UCSD-AML1 (cell line): ENCODE measurements at regions not wholly inside any gene's neighbourhood (a gene's known extent, or its start where the extent isn't known, plus 50 kb on each side); places are given as distances from the start of the nearest gene placed in this dataset.

Experiments
- DNase-seq: peaks from one replicate; lab custom pipeline; 2025; ENCODE audit not compliant: unreplicated experiment; lab: John Stamatoyannopoulos, UW

DNA sequence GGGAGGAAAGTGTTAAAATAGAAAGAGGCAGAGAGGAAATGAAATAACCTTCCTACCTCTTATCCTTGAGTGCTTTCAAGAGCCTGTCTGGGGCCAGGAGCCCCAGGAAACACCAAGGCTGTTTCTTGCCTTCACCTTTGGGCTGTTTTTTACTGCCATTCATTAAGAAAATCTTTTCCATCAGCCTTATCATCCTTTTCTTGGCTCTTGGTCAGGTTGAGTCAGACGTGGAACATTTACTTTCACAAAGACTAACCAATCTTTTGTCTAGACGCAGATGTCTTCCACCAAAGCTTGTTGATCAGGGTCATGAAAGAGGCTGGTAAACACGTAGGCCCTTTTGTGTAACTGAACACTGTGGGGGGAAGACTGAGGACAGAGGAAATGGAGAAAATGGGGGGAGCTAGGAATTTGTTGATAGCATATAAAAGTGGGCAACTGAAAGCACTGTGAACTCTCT lies 151.0 kb upstream of the THBS1 start:
- no peak for DNase-seq

DNA sequence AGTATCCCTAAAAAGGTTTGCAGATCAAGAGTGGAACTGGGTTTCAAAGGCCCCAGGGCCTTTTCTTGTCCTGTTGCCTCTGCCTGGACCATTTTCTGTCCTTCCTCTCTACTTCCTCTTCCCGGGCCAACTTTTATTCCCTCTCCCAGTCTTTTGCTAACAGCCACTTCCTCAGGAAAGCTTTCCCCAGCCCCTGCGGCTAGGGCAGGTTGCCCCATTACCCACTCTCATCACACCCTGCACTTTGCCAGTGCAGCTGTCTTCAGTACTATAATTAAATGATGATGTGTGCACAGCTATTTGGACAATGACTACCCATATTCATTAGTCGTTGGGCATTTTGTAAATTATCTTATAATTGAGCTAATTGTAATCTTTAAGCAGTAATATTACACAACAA lies 150.5 kb upstream of the THBS1 start:
- DNase-seq, result no peak

DNA sequence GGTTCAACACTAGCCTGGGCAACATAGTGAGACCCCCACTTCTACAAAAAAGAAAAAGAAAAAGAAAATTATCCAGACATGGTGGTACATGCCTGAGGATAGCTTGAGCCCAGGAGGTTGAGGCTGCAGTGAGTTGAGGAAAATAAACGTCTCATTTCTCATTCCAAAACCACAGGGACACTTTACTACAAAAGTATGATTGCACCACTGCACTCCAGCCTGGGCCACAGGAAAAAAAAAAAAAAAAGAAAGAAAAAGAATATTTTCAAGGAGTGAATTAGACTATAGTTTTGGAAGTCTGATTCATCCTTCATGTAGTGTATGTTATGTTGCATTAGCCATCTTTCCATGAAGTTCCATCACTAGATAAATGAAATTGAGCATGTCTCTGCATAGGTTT lies 149.5 kb upstream of the THBS1 start:
- no peak for DNase-seq

DNA sequence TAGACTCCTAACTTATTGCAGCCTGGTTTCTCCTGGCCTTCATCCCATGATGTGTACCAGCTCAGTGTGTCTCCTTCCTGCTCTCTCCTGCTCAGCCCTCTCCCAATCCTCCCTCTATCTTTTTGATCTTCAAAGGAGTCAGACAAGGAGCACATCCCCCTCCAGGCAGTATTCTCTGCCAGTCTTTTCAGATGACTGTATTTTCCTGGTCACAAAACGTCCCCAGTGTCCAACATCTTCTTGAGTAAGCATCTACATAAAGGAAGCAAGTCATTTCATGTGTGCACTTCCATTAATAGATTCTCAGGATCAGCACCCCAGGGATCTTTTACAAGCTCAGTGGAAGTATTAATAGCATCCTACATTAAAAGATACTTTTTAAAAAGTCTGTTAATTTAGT lies 148.9 kb upstream of the THBS1 start:
- DNase-seq, result no peak

DNA sequence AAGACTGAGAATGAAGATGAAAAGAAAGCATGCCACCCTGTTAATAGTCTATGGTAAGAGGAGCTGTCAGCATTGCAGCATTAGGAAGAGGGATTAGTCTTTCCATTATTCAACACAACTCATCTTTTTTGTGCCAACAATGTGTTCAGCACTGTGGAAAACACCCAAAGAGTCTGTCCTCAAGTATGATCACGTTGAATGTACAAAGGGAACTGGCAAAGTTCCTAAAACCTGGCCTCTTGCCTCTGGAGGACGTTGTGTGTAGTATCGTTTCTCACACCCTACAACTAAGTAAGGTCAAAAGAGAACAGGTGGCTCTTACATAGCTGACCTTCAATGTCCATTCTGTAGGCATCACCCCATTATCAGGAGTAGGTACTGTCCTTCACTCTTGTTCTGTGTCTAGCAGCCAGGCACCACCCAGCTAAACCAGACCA lies 147.9 kb upstream of the THBS1 start:
- no peak for DNase-seq

DNA sequence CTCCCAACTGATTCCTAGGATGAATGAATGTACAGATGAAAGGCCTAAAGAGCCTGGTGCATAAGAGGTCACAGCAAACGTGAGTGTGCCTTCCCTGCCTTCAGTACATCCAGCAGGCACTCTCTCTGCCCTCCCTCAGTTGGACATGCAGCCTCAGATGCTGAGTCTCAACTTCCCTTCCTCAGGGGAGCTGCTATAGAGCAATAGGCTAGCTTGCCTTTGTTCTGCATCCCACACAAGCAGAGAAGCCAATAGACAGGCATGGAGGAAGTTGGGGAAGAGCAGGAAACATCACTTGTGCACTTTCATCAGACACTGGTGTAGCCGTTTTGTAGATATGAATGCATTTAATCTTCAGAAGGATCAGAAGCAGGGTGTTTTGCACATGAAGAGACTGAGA lies 147.5 kb upstream of the THBS1 start:
- no peak for DNase-seq

DNA sequence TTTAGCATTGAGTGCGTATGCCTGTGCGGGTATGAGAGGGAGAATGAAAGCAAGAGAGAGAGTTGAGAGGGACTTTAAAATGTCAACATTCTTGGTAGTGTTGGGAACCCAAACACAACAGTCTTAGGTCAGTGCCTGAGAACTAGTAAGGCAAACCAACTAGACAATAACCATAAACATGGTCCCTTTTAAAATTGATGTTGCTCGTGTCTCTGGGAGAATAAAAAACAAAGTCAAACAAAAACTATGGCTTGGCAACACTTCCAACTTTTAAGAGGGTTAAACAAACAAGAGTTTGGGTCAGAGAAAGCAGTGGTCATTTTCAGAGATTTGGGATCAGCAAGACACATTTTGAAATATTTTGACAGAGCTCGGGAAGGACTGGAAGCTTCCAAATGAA lies 146.7 kb upstream of the THBS1 start:
- DNase-seq, result no peak

DNA sequence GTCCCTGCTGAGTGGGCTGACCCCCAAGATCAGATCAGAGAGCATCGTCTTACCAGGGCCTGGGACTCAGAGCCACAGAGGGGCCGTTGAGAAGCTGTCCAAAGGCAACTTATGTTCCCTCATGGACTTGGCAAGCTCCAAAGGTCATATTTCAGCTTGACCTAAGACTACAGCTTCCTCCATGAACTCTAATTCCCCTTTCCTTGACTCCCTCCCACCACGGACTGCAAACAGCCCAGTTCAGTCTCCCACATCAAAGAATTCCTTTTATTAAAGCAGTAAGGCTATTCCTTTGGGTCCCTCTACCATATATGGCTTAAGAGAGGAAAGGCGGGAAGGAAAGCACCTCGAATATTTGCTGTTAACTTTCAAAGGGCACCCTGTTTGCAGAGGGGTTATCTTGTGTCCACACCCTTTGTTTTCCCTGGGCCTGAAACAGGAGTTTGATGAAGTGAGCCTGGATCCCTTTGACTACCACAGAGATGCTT lies 146.1 kb upstream of the THBS1 start:
- no peak for DNase-seq

DNA sequence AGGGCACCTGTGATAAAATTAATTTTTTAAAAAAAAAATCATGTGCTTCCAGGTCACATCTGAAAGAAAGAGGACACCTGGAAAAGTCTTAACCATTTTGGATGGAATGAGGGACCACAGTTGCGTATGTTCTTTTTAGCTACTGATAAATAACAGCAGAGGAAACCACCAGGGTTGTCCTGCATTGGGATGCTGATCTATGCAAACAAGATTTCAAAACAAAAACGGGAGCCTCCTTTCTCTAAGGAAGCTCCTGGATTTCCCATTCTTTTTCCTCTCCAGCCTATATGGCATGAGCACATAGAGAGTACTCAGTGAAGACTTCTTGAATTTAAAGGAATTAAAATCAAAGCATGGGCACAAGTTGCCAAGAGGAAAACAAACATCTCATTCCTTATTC lies 145.6 kb upstream of the THBS1 start:
- DNase-seq, result no peak

DNA sequence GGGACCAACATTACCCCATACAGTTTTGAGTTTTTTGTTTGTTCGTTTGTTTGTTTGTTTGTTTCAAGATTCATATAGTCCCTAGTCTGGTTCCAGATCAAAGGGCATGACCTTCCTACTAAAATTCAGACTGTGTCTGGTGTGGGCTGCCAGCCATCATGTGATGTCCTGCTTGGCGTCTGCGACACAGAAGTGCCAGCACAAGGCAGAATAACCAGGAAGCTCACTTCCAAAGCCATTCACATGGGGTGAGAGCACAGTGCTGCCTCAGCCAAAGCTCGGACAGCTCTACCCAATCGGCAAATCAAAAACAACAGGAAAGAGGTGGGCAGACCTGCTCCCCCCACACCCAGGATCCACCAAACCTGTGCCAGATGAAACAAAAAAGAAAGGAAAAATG lies 142.6 kb upstream of the THBS1 start:
- no peak for DNase-seq

DNA sequence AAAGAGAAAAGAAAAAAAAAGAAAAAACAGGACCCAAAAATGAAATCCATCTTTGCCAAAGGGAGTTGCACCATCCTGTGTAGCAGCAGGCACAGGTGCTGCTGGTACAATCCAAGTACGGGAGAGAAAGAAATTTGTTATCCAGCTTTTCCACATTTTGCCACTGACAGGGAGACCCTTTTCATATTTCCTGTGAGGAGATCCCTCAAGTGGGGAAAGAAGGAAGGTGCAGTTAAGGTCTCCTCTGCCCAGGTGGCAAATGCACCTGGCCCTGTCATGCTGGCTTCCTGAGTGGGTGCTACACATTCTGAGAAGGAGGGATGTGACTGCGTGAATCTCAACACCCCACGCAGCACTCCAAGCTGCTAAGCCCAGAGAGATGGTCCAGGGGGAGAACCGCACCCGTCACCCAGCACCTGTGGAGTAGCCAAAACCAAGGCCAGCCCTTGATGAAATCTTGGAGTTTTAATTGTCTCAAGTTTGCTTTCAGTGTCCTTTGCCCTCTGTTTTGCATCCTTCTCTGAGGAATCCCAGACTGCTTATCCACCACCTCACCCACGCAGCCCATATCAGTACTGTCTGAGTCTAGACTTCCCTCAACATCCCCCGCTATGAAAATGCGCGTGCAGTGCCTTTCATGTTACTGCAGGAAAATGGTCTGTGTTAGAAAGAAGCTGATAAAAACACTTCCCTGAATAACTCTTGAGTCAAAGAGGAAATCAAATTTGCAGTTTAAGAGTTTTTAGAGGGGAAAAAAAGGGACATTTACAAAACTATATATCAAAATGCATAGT lies 141.9 kb upstream of the THBS1 start:
- DNase-seq, result no peak

DNA sequence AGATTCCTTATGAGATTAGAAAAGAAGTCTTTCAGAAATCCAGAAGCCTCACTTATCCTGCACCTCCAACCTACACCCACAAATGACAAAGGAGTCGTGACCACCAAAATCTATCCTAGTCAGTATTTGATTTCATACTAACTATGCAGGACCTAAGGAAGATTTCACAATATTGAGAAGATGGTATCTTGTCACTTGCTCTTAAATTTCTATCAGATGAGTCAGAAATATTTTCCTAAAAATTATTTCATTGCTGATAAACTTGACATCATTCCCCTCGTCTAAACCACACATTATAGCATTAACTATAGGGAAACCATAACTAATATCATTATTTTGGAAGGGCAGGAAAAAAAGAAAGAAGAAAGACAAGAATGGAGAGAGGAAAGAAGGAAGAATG lies 138.0 kb upstream of the THBS1 start:
- DNase-seq, result no peak

DNA sequence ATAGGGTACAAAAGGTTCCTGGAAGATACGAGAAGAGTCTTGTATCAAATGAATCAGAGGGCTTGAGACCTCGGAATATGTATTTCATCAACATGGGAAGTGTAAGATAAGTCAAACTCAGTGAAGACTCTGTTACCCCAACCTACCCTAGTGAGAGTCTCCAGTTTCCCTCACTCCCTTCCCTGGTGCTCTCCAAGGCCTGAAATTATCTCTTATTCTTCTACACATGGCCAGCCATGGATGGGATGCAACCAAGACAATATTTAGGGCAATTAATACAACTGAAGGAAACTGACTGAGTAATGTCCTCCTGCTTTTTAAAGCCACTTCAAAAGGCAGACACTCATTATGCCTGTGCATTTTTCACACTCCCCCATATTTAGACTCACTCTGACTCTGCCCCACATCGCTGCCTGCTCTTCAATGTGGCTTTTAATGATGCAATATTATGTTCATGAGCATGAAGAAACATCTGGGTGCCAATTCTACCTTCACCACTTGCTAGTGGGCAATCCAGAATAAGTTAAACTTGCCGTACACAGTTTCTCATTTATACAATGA lies 137.1 kb upstream of the THBS1 start:
- no peak for DNase-seq

DNA sequence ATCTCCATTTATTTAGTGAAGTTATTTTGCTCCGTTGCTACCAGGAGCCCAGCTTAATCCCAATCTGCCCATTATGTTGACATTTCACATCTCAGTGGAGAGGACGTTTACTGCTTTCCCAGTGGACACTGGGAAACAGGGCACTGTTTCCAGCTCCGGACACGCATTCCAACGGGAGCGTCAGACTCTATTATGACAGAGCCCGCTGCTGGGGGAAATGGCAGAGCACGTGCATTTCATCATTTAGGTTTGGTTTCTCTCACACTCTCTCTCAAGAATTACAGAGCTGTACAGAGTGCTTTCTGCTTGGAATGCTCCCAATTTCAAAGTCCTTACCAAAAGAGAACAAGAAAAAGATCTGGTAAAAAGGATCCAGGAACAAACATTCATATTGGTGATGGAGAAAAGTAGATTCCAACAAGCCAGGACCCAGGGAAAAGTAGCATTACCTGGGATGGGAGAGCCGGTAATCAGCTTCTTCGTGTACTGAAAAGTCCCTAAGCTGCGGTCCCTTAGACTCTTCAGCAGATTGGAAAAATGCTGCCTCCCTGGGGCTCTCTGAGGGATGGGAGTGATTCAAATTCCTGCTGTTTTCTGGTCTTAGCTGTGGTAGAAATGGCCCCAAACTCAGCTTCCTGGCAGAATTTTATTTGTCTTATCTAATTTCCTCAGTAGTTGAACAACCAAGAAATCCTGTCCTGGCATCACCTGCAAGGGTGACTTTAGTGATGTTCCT lies 136.0 kb upstream of the THBS1 start:
- DNase-seq, result no peak

DNA sequence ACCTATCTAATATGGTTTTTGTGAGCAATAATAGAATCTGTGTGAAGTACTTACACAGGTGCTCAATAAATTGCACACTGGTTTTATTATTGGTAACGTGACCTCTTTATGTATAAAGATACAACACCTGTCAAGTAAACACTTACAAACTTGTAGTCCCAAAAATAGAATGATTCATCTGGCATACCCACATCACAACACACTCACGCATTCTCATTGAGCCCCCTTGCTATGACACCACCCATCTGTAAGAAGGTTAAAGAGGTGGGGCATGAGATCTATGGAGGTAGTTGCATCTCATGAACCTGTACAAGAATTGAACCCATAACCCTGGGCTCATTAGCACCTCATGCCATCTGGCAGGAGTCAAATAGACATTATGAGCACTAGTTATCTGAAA lies 134.9 kb upstream of the THBS1 start:
- DNase-seq, result no peak

DNA sequence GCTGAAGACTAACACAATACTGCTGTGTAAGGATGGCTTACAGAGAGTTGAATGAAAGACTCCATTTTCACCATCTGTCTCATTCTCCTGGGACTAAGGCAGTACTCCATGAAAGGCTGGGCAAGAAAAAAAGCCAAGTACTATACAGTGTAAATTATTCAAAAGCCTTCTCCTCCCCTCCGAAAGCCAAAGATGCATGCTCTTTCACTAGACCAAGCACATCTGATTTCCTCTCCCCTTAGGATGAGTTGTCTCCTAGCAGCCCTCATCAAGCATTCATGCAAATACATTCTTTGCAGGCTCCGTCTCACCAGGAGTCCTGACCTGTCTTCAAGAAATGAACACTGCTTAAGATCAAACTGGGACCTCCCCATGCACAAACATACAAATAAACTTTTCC lies 133.5 kb upstream of the THBS1 start:
- DNase-seq, result no peak

DNA sequence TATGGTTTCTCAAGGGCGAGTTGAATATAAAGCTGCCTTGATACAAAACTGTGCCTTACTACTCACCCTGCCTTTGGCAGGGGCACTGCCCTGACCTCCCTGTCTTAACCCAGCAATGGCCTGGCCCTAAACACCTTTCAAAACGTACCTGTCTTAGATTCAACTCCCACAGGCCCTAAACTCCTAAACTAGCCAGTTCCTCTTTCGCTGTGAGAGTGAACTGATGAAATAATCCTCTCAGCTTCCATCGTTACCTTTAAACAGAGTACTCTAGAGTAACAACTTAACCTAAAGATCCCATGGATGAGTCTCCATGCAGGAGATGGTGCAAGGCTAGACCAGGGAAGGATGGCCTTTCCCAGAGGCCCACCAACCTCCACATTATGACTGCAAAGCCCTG lies 133.0 kb upstream of the THBS1 start:
- no peak for DNase-seq

DNA sequence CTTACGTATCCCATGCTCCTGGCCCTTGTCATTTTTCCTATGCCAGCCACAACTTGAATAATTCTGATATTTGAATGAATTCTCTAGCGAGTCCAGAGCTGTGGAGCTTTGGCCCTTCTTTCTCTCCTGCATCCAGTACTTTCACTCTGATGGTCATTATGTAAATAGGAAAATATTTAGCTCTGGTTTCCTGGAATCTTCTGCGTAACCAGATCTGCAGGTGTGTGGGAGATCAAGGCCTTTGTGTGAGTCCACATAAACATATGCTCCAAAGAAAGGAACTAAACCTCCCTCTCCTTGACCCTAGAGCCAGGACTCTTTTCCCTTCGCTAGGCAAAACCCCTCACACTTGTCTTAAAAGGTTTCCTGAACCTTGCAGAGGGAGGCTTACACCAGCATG lies 132.5 kb upstream of the THBS1 start:
- no peak for DNase-seq

DNA sequence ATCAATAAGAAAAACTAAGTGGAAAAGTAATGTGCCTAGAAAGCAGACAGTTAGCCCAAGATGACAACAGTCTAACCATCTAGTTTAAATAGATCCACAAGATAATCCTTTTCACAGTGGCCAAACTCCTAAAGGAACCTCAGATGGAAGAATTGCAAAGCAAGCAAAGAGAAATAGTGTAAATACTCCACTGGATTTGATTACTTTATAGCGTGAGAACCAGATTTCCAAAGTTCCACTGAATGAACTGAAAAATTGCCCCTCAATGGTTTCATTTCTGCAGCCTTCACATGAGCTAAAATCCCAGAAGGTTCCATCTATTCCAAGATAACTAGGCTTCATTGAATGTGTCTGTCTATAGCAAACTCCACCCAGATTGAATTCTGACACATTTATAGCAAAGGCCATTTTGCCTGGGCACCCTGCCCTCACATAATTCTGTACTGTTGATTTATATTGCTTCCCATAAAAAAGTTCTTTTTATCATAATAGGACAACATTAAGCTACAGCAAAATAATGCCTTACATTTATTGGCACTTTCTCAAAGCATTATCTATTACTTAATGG lies 129.7 kb upstream of the THBS1 start:
- DNase-seq, result no peak

DNA sequence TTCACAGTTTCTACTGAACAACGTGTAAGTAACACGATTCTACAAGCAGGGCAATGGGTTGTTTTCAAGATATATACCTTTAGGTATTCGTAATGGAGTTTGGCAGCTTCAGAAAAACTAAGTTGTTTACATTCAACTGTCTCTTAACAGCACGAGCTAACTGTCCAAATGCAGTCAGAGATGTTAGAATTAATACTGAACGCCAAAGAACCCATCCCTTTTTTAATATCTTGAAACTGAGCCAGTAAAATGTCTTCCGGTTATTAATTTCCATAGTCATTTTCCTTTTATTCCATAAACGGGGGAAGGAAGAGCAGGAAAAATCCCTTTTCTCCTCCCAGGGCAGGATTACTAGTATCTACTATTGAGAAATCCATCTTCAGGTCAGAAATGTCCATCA lies 129.0 kb upstream of the THBS1 start:
- no peak for DNase-seq

DNA sequence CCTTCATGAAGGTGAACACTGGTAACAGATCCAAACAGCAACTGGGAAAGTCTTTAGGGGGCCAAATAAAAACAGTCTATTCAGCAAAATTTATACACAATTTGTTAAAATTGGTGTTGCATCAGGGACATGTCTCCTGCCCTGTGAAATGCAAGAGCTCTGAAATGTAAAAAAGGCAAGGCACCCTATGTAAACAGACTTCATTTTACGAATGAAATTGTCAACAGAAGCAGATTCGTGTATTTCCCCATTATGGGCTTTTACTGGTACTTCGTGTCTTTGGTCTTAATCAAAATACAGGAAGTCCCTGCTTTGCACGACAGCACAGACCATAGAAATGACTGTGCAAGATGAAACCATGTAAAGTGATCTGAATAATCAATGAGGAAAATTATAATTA lies 127.3 kb upstream of the THBS1 start:
- DNase-seq, result no peak
